DMS114 treated with DMSO at 0.1 percent for 48 hours (cell line): ENCODE measurements at regions not wholly inside any gene's neighbourhood (a gene's known extent, or its start where the extent isn't known, plus 50 kb on each side); places are given as distances from the start of the nearest gene placed in this dataset.

Experiments used
- DNase-seq: peaks from one replicate; lab custom pipeline; 2025; ENCODE audit not compliant: unreplicated experiment; lab: John Stamatoyannopoulos, UW

DNA sequence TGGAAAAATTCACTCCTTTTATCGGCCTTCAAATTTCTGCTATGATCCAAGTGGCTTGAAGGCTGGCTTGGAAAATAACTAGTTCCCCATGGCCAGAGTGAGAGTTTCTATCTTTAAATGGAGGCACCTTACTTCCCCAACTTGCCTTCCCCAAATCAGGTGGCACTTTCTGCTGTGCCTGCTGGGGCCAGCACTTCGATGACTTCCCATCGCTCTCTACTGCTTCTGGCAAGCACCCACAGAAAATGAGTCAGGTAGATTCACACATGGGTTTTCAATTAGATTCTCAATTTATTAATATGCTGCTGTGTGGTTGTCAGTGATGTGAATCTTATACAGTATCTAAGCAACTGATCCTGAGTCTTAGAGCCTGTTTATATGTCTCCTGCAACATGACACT is 398.8 kb upstream of the RAG2 start:
- no peak for DNase-seq

GRCh38 chr11:36994208-36994607 is 396.2 kb upstream of the RAG2 start:
- DNase-seq: no peak

GRCh38 chr11:36988556-36988955 is 390.5 kb upstream of the RAG2 start:
- no peak for DNase-seq

DNA sequence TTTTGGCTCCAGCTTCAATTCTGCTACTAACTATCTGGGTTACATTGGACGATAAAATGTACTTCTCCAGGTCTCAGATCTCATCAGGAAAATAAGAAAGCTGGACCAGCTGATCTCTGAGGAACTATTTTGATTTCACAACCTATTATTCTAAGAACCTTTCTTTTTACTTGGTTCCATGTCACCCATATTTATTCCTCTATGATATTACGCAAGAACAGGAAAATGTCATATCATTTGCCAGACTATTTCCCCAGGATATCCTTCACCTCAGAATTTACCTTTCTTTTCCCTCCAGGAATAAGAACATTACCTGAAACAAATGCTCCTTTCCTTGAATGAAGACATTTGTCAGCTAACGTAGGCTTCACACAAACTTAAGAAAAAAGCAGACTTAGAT is 387.5 kb upstream of the RAG2 start:
- no peak for DNase-seq

DNA sequence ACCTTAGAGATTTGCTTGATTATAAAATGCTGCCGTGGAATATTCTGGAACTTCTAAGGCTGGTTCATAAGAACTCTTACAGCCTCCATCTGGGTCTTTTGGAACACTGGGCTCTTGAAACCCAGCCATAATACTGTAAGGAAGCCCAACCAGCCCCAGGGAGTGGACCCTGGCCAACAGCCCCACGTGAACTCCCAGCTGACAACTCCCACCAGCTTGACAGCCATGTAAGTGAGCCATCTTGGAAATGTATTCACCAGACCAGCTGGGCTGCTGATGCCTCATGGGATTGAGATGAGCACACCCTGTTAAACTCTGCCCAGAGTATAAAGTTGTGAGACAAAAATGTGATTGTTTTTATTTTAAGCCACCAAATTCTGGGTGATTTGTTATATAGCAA is 378.7 kb upstream of the RAG2 start:
- no peak for DNase-seq

- DNase-seq: no peak
These were observed 376.7 kb upstream of the RAG2 start for GRCh38 chr11:36974771-36975170.

- DNase-seq: no peak
These were observed 355.9 kb upstream of the RAG2 start for GRCh38 chr11:36953976-36954375.

- DNase-seq: no peak
These were observed 350.6 kb upstream of the RAG2 start for GRCh38 chr11:36948460-36949127.

DNA sequence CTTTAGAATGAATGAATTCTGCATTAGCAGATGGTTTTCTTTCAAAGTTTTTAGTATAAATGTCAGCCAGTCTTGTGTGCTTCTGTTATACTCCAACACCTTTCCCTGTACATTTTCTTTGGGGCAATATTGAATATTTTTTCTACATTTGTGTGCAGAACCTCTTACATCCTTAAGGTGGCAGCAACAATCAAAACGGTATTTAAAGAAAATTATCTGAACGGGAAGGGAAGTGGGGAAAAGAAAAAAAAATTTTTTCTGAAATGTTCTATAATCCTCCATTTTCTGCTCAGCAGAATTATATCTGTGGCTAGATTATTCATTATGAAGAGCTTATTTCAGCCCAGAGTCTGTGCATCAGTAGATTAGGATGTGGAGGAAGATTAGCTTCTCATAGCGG is 347.3 kb upstream of the RAG2 start:
- peak; percentile 47 for DNase-seq

DNA sequence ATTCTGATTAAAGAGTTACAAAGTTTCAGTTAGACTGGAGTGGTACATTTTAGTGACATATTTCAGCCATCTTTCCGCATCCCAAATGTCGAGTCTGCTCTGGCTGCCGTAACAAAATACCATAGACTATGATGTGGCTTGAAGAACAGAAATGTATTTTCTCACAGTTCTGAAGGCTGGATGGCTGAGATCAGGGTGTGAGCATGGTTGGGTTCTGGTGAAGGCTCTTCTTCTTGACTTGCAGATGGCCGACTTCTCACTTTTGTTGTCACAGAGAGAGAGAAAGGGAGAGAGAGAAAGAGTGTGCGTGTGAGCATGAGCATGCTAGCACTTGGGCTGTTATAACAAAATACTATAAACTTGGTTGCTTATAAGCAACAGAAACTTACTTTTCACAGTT is 335.4 kb upstream of the RAG2 start:
- no peak for DNase-seq

DNA sequence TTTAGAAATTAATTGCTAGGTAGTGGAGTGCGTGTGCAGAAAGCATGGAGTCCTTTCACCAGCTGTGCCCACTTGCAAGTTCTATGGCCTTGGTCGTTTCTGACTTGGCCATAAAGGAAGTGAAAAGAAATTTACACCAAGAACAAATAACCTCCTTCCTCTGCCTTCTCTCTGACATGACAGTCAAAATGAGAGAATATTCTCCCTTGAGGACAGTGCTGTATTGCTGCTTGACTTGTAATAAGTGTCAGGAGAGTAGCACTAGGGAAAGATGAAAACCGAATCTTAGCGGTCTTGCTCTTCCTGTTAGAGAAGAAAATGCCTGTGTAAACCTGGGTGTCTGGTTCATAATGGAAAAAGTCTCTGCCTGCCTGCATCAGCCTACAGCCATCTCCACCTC is 333.1 kb upstream of the RAG2 start:
- DNase-seq: no peak

- no peak for DNase-seq
These were observed 332.2 kb upstream of the RAG2 start for GRCh38 chr11:36930256-36930655.

DNA sequence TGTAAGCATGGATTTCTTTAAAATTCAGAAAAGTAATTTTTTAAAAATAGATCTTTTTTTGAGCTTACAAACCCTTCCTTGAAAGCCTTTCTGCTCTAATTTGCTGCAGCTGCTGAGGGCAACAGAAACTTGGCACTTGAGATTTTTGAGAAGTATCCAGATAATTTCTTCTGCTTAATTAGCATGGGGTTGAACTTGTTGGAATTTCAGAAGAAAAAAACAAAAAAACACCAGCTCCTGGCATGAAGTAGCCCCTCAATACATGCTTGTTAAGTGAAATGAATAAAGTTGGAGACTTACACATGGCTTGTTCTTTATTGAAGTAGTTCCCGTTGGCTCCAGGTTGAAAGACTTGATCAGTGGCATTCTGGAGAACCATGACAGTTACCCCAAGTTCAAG is 331.4 kb upstream of the RAG2 start:
- DNase-seq: no peak

GRCh38 chr11:36928621-36929020 is 330.6 kb upstream of the RAG2 start:
- DNase-seq: no peak

- no peak for DNase-seq
These were observed 301.8 kb upstream of the RAG2 start for GRCh38 chr11:36899800-36900199.

DNA sequence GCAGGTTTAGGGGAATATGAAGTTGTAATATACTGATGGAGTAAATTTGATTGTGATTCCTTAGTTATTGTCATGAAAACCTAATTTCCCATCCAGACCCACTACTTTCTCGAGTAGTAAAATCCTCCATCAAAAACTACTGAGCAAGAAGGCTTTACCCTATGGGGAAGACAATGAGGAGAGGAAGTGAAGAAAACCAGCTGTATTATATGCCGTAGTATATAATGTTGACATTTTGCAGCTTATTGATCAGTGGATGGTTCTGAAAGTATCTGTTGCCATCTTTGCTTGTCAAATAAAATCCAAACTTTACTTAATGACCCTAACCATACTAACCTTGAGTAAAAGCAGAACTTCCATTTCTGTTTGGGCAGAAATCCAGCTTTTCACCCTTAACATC is 292.8 kb upstream of the RAG2 start:
- no peak for DNase-seq

DNA sequence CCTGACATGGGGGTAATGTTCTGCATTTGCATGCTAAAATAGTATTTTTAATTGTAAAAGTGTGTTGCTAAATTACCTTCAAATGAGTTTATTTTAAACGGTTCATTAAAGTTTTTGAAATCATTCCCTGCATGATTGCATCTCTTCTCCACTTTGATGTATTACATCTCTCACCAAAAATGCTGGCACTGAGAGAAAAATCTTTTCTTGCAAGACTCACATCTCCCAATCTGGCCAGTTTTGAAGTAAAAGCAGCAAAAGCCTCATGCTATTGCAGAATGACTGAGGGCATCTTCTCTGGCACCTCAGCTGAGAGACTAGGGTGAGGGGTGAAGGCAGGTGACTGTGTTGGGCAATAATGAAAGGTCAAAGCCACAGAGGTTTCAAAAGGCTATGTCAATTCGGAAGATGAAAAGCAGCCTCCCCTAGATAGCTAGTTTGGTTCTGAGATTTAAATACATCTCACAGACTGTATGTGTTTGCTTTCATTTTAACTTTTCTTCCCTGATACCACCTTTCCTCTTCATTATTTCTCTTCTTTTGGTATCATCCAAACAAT is 292.2 kb upstream of the RAG2 start:
- no peak for DNase-seq

DNA sequence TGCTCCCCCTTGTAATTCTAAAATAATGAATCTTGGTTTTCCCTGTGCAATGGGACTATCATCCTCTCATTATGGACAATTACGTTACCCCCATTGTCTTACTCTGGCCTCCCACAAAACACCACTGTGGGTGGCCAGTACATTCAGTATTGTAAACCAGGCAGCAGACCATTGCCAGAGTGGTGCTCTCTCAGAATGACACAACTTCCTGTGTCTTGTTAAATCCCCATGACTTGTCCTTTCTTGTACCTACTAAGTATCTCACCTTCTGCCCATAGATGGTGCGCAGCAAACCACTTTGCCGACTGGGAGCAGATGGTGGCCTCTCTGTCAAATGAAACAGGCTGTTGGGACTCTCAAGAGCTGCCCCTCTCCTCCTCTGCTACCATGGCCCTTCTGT is 287.1 kb upstream of the RAG2 start:
- DNase-seq: no peak

DNA sequence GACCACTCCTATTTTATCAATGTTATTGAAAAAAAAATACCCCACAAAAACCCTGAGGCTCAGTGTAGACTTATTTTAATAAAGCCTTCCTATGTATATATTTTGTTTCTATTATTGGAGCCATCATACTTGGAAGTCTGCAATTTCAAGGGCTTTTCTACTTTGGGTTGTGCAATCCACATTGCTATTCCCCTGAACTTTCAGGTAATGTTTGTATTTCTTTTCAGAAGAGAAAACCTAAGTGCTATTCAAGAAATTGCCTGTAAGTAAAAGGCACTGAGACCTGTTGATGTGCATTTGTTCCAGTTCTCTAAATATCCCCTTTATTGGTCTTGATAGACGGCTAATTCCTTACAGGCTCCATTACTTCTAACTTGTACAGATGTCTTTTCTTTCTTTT is 280.7 kb upstream of the RAG2 start:
- DNase-seq: no peak

DNA sequence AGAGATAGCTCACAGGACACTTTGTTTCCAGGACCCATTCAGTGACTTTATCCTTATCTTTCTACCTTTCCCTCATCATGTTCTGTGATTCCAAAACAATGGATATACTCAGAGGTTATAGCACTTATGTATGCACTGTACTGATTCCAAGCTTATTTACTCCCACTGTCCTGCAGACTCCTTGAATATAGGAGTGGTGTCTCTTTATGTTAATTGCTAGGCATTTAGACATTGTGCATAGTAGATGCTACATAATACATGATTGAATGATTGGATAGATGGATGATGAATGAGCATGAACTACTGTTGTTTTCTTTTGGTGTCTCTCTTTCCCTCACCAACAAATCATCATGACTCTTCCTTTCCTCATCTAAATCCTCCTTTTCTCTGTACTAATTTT is 279.1 kb upstream of the RAG2 start:
- DNase-seq: no peak

DNA sequence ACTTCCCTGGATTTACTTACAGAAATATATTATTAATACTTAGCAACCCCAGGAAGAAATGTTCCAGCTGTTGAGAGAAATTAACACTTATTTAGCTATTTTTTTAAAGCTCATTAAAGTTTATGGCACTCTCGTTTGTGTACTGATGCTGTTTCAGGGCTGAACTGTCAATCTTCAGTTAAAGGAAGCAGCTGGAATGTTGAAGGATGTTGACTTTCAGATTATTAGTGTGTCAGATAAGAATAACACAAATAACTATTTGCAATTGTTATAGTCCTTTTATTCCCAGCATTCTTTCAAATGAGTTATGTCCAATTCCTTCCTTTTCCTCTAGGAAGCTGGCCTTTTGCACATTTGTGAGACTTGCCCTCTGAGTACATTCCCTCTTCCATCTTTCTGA is 278.2 kb upstream of the RAG2 start:
- DNase-seq: no peak

- no peak for DNase-seq
These were observed 276.3 kb upstream of the RAG2 start for GRCh38 chr11:36874291-36874690.

GRCh38 chr11:36870361-36870760 is 272.3 kb upstream of the RAG2 start:
- no peak for DNase-seq
